Stimulated activated CD4-positive, alpha-beta T cell treated with anti-CD3 and anti-CD28 coated beads, Interleukin-1b, Interleukin-23, amount 100 ng/mL, for 4 hours (primary cell): ENCODE measurements at regions not wholly inside any gene's neighbourhood (a gene's known extent, or its start where the extent isn't known, plus 50 kb on each side); places are given as distances from the start of the nearest gene placed in this dataset.
"Not testable (repeated sequence)": the region's sequence is repeated elsewhere in the genome, so short reads cannot be mapped to it uniquely, and the experiment has no call there.

Source experiments
- DNase-seq, 2 donors: peaks; one replicate each; pipeline ENCODE4 v3.0.0-alpha.2; 2020; ENCODE audit warnings: low read depth in 2 of 2

DNA sequence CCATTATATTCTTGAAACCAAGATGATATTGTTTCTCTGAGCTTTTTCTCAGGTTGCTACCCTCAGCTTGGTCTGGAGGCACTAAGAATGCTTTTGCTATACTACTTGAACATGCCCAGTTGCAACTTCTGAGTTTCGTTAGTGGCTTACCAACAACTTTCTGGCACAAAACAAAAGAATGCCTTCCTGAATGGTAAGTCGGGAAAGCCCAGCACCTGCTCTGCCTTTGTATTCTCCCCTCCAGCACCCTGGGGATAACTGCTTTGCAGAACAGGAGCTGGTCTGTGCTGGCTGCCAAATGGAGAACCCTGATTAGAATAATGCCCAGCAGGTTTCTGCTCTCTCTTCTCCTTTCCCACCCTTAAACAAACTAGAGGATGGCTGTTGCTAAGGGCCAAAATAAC, 149.3 kb downstream of the TGFB2 start:
- no peak for DNase-seq

DNA sequence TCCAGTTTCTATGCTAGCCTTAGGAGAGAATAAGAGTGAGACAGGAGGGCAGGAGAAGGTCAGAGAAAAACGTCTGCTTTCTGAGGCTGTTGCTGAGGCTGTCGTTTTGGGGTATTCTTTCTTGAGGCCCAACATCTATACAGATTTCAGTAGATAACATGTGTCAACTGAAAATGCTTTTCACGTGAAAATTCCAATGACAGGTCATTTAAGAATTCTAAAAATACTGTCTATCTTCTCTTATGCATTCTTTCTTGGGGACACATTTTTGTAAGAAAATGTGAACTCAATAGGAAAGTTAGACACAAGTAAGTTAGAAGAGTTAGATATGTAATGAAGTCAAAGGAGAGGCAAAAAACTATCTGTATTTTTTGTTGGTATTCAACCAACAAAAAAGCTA, 150.8 kb downstream of the TGFB2 start:
- DNase-seq: no peak

DNA sequence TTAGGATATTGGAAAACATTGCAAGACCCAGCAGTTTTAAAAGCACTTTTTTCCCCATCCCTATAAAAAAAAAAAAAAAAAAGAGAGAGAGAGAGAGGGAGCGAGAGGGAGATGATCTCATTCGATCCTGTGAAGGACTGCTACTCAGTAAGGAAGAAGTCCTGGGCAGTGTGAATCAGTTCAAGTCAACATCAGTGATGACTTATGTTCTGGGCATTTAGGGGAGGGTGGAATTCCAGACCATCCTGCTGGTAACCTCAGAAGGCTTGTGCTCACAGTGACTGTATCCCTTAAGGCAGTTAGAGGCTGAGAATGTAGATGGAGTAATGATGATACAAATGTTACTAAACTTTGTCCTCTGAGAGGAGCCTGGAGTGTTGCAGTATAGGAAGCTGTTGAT, 151.4 kb downstream of the TGFB2 start:
- no peak for DNase-seq

DNA sequence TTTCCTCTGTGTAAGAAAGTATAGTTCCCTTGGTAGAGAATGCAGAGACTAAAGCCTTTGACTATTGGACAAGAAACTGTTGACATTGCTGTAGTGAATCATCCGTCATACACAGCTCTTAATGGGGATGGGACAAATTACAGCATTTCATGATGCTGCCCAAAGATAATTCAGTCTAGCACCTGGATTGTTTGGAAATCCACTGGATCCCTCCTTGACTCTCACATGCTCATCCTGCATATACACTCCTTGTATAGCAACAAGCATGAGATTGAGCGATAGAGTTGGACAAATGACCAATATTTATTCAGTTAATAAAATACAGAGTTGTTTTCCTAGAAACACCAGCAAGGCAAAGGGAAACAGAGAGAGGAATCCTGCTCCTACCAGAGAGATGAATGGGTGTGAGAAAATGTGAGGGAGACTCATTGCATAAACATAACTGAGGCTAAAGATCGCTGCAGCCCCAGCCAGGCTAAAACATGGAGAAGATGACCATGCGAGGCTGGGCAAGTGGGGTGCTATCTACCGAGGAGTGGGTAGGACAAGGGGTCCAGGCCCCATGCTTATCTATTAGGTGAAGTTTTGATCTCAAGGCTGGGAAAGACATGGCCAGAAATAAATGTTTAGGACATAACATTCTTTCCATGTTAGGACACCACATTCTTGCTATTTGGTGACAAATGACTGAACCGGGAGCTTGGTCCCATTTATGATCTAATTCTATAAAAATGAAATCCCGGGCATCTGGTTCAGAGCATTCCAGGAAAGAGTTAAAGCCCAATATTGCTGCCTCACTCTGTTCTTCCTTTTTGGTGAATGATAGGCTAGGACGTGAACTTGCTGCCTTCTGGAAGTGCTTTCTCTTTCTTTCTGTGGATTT, 153.2 kb downstream of the TGFB2 start:
- no peak for DNase-seq

DNA sequence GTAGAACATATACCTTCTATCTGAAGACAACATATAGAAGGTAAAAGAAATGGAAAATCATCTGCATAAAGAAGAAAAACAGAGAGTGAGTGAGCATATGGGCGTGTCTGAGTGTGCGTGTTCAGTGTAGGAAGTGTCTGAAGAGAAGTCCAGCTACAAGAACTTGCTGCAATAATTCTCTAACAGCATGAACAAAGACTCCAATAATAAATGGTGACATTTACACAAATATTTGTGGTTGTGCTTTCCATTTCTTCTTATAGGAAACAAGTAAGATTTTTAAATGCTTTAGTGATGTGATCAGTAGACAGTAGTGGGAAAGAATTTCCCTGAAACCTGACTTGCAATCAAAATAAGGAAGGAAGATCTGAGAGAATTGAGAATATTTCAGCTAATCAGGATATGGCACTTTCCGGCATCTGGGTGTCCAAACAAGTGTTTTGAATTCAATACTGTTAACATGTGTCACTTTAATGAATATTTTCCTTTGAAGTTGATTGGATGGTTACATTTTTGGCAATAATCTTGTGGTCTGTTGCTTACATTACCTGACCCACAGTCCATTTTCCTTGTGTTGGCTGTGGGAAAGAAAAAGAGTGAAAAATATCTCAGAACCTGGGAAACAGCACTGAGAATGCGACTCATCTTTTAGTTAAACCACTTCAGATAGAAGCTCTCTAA, 154.0 kb downstream of the TGFB2 start:
- DNase-seq: no peak

DNA sequence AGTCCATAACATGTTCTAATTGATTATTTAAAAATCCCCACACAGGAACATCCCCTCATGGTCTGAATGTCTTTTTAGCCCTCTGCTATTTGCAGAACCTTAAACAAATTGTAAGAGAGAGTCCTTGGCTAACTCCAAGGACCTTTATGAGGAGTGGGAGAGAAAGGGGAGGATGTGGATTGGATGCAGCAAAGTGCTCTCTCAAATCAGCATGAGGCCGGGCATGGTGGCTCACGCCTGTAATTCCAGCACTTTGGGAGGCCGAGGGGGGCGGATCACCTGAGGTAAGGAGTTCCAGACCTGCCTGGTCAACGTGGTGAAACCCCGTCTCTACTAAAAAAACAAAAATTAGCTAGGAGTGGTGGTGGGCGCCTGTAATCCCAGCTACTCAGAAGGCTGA, 154.8 kb downstream of the TGFB2 start:
- DNase-seq: no peak

DNA sequence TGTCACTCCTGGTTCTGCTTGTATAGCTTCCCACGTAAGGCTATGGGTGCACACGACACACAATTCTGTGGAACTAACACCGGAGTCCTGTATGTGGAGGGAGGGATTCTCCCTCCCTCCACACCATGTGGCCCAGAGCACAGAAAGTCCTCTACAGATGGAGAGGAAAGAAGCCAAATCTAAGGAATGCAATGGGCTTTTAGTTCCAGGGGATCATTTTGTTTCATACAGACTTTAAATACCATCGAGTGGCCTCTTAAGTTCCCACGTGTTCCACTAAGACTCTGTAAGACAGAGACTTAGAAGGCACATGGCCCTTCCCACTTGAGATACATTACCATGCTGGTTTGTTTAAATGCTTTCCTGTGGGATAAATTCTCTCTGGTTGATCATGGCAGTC, 156.0 kb downstream of the TGFB2 start:
- no peak for DNase-seq

DNA sequence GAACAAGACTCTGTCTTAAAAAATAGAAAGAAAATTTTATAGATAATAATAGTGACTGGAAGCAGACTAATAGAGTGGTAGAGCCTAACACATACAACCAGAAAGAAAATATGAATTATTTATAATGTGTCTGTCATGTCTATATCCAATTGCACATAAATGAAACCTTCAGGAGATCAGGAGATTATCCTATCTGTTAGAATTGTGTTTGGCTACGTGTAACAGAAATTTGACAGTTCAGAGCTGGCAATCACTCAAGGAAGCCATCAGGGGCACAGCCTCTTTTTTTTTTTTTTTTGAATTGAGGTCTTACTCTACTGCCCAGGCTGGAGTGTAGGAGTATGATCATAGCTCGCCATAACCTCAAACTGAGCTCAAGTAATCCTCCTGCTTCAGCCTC, 157.2 kb downstream of the TGFB2 start:
- DNase-seq: no peak

DNA sequence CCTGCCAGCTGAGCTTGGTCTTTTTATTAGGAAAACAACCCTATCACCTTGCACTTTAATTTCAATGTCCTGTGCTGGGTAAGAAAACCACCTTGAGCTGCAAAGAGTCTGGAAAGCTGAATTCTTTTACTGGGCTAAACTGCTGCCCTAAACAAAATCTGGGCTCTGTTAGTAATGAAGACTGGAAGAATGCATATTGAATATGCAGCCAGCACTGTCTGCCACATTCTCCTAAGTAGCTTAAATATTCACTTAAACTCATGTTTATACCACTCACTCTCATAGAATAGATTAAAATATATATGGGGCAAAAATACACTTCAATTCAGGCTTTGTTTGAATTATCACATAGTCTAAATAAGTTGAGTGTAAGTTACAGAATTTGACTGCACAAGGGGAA, 158.0 kb downstream of the TGFB2 start:
- no peak for DNase-seq

DNA sequence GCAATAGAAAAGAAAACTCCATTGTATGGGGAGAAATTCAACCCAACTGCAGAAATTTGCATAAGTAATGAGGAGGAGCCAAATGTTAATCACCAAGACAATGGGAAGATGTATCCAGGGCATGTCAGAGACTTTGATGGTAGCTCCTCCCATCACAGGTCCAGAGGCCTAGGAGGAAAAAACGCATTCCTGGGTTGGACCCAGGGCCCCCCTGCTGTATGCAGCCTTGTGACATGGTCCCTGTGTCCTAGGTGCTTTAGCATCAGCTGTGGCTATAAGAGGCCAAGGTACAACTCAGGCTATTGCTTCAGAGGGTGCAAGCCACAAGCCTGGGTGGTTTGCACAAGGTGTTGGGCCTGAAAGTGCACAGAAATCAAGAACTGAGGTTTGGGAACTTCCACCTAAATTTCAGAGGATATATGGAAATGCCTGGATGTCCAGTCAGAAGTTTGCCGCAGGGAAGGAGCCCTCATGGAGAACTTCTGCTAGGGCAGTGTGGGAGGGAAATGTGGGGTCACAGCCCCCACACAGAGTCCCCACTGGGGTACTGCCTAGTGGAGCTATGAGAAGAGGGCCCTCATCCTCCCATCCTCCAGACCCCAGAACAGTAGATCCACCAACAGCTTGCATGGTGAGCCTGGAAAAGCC, 162.3 kb downstream of the TGFB2 start:
- DNase-seq: no peak

DNA sequence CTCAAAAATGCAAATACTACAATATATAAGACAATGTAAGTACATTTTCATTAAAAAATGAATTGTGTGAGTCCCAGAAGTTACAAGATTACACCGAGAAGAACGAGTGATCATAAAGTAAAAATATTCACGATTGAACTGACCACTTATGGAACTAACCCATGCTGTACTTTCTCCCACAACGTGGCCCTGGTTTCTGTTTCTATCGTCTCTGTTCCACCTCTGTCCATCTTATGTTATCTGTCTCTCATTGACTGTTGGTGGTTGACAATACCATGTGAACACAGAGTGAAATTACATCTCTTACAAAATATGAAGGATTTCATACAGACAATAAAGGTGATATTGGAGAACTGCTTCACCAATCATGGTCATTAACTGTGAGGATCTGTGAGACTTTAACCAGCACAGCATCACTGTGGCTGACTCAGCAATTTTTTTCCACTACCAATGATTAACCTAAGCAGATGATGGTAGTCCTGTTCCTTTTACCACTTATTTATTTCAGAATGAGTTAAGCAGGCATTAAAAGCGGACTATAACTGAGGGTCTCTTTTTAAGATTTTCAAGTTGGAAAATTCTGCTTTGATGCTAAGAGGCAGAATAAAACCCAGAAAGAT, 165.1 kb downstream of the TGFB2 start:
- no peak for DNase-seq

DNA sequence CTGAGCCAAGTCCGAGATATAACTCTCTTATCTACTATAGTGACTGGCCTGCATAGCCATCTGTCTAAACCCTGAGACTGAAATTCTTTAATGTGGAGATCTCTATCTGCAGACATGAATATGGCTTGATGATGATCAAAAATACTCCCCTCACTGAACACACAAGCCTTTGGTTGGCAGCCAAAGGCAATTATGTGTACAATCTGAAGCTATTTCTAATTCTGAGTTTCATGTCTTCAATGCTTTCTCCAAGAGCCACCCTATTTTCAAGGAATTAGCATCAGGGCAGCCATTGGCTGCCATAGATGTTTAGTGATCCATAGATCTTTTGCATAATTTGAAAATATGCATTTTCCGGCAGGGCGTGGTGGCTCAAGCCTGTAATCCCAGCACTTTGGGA, 168.2 kb downstream of the TGFB2 start:
- DNase-seq: no peak

DNA sequence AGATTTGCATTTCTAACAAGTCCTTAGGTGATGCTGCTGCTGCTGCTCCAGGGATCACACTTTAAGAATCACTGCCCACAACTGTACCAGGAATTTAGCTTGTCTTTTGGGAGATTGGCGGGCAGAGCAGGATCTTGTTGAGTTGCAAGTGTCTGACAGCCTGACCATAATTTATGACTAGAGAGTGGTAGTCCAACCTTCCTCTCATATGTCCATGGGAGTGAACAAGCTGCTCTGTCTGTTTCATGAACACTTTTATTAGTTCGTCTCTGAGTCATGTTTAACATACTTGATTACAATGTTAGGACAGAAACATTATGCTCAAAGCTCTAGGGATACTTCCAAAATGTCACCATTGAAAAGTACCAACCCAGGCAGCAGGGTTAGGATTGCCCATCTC, 169.6 kb downstream of the TGFB2 start:
- DNase-seq: no peak

DNA sequence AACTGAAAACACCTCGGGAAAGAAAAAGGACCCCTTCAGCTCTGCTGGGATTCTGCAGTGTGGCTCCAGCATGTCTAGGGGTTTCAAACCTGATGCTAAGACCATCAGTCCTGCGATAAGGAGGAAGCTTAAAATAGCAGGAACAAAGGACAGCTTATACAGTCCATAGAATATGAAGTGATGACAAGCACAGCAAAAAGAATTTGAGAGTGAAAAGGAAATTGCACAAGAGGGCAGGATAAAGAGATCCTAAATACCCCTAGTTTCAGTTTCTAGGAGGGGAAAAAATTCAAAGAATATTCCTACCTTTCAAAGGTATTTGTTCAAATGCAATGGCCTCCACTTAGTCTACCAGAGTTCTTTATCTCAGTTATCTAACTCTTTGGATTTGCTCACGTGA, 171.4 kb downstream of the TGFB2 start:
- no peak for DNase-seq

DNA sequence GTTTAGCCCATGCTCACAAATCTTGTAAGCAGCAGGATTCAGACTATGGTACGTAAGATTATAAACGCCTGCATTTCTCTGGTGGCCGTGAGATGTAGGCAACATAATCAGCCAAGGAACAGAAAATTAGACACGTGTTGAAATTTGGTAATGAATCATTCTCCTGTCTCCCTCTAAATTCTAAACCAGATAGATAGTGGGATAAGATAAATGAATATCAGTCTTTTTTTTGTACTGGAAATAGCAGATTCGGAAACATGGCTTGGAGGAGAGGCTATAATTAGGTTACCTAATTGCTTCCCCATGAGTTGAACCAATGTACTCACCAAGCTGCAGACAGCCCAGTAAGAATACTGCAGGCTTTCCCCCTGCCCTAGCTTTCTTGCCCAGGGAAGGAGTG, 172.3 kb downstream of the TGFB2 start:
- no peak for DNase-seq

DNA sequence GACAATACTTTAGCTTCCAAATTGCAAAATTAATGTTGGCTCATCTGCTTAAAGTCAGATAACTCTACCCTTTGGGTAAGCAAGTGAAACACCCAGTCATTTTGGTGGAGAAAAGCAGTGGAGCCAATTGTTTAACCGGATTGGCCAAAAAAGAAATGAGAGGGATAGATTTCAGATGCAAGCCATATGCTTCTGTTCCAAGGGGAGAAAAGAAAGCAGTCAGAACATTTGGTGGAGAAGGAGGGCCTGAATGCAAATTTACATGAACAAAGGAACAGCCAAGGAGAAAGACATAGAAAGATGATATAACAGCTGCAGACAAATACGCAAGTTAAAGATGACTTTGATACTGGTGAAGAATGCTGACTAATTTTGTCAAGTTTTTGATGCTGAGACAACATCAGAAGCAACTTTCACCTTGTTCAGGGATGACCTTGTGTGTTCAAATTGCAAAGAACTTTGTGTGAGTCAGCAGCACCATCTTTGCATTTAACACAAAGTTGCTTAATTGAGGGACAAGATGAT, 173.1 kb downstream of the TGFB2 start:
- DNase-seq: no peak

DNA sequence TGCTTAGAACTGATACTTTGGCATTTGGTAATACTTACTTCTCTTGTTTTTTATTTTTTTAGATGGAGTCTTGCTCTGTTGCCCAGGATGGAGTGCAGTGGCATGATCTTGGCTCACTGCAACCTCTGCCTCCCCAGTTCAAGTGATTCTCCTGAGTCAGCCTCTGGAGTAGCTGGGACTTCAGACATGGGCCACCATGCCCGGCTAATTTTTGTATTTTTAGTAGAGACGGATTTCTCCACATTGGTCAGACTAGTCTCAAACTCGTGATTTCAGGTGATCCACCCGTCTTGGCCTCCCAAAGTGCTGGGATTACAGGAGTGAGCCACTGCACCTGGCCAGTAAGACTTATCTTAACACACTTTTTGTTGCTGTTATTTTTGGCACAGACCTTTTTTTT, 175.5 kb downstream of the TGFB2 start:
- not testable (repeated sequence) for DNase-seq

DNA sequence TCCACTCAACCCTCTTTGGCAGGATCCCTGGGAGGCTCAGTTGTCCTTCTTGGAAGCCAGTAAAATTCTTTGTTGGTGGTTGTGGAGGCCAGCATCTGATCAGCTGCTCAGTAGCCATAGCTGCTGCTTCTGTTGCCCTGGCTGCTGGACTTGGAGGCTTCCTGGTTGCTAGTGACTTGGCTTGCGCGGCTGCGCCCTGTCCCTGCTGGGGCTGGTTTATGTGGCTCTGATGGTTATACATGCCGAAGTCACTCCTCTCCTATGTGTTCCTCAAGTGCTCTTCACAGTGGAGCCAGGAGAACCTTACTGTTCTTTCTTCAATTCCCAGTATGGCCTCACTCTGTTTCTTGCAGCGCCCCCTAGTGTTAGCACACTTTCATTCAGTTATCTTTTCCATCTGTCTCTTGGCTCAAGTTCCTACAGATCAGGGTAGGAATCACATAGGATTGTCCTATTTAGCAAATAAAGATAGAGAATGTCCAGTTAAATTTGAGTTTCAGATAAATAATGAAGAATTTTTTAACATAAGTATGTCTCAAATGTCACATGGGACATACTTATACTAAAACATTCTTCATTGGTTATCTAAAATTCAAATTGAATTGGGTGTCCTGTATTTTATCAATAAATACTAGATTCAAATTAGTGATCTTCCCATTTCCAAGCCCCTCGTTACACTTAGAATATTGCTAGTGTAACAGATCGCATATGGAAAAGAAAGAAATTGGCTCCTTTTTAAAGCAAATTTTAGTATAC, 176.5 kb downstream of the TGFB2 start:
- DNase-seq: peak; percentile 2 to 34

DNA sequence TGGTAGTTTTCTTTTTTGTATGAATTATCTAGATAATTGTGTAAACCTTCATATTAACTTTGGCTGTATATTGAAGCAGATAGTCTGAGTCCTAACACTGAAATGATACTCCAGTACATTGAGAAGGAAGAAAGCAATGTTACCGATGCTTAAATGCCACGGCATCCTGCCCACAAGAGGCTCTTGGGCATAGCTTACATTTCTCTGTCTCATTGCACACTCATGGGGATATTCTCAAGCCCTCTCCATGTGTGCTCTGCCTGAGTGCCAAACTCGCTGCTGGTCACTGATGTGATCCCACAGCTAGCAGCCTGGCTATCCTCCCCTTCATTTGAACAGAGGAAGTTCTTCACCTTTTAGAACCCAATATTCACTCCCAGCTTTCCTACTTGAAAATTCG, 179.4 kb downstream of the TGFB2 start:
- DNase-seq: no peak

DNA sequence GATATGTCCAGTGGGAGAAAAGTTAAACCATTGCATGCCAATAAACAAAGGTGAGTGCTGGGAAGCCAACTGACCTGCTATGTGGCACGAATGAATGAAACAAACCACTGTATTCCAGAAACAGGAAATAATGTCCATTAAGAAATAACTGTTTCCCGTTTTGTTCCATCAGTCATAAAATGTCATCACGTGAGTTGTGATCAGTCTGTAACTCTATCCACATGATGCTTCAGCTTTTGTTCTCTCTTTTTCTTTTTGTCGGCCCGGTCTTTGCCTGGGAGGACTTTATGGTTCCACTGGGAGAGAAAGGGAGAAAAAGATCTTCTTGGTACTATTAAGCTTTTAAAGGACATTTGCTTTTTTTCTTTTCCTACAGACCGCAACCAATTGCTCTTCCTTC, 179.9 kb downstream of the TGFB2 start:
- DNase-seq: no peak

DNA sequence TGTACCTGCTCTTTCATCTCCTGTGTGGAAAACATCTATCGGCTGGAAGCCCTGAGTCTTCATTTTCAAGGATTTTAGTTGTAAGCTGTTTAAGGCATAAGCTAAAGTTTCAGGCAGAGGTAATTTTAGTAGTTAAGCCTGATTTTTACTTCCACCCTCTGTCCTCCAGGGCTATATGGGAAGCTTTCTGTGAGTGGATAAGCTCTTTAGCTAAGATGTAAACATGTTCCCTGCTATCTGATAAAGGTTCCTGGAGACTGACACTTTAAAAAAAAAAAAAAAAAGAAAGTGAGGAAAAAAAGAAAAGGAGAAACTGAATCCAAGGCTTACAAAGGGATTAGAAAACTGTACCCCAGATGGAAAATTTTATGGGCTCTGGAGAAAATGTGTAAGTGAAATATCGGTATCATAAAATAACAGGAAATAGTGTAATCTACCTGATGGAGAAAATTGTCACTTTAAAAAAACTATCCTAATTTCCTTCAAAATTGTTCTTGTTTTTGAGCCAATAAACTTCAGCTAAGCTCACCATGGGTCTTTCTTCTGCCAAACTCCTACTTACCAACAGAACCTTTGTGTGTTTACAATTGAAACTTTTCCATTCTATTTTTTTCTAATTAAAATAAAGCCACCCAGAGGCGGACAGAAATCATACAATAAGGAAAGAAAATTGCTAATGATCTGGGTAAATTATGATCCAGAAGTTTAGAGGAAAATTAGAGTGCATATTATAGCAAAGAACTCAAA, 180.5 kb downstream of the TGFB2 start:
- DNase-seq: no peak
